ENCODE measurements at regions not wholly inside any gene's neighbourhood (a gene's known extent, or its start where the extent isn't known, plus 50 kb on each side); places are given as distances from the start of the nearest gene placed in this dataset.

DNA sequence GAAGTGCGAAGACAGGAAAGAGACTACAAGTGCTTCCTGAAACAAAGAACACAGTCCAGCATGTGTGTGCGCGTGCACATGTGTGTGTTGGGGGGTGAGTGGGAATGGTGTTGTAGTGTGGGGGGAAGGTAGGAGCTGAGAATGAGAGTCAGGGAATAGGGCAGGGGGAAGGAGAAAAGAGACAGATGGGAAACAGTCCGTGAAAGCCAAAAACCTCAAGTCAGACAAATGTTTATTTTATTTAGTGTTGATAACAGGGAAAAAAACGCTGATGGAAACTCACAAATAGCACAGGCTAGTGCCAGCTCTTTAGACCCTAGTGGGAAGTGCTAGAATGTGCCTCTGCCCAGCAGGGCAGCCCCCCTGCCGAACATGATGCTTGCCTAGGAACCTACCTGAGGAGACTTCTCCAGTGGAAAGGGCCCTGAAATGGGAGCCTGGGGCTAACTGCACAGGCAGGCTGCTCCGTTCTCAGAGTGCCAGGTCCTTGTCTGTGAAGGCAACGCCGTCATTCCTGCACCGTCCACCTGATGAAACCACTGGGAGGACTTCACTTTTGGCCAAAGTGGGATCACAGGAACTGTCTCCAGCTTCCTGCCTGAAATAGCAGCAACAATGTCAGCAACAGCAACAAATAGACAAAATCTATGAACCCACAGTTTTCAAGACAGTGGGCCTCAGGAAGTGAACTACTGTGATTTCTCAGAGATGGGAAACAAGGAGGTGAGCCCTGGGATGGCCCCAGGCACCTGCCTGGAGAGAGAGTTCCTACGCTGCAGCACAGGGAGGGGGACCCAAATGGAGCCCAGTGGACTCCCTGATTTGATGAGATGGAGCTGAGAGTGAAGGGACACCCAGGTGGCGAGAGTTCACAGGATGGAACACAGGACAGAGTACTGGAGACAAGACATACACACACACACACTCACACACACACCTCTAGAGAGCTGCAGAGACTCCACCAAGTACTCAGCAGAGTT lies 379.7 kb downstream of the RPS24 start:
- TF ChIP-seq, protein P1, sequence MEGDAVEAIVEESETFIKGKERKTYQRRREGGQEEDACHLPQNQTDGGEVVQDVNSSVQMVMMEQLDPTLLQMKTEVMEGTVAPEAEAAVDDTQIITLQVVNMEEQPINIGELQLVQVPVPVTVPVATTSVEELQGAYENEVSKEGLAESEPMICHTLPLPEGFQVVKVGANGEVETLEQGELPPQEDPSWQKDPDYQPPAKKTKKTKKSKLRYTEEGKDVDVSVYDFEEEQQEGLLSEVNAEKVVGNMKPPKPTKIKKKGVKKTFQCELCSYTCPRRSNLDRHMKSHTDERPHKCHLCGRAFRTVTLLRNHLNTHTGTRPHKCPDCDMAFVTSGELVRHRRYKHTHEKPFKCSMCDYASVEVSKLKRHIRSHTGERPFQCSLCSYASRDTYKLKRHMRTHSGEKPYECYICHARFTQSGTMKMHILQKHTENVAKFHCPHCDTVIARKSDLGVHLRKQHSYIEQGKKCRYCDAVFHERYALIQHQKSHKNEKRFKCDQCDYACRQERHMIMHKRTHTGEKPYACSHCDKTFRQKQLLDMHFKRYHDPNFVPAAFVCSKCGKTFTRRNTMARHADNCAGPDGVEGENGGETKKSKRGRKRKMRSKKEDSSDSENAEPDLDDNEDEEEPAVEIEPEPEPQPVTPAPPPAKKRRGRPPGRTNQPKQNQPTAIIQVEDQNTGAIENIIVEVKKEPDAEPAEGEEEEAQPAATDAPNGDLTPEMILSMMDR (conservative IDR thresholded peaks at IDR 0.05 in 1 of 2, IDR thresholded peaks at IDR 0.05 in 1 of 2; ENCODE audit: extremely low read depth in 1 of 2, insufficient read depth in 1 of 2, low read depth in 1 of 2, low read length in 2 of 2) = no peak
- TF ChIP-seq EZH2 (IDR thresholded peaks at IDR 0.05; ENCODE audit: borderline replicate concordance, low read length) = no peak

All from mammary epithelial cell (primary cell).